ENCODE measurements at regions not wholly inside any gene's neighbourhood (a gene's known extent, or its start where the extent isn't known, plus 50 kb on each side); places are given as distances from the start of the nearest gene placed in this dataset.

- TF ChIP-seq CTCF (conservative IDR thresholded peaks at IDR 0.05; ENCODE audit: low read length): no peak
- no peak for TF ChIP-seq EZH2phosphoT487 (IDR thresholded peaks at IDR 0.05; ENCODE audit: borderline replicate concordance, low read depth, low read length)
Observed at GRCh38 chr5:107040907-107041306, 629.8 kb downstream of the EFNA5 start.
